HepG2 (cell line): ENCODE measurements at regions not wholly inside any gene's neighbourhood (a gene's known extent, or its start where the extent isn't known, plus 50 kb on each side); places are given as distances from the start of the nearest gene placed in this dataset.

Experiments
- ASH2L ChIP-seq: fragments of 300-600, 200-600 bp; sonication (generic); IDR thresholded peaks from 2 replicates; pipeline ENCODE4 v1.7.0; 2017; ENCODE audit warnings: low read depth, mild to moderate bottlenecking, moderate library complexity, mixed read lengths, low read length; ENCODE audit not compliant: insufficient read length
- POLR2AphosphoS5 ChIP-seq: IDR thresholded peaks from 2 replicates; pipeline ENCODE4 v1.6.1; 2012; ENCODE audit warnings: low read depth, low read length
- TBL1XR1 ChIP-seq: fragments of 150-350 bp; IDR thresholded peaks from 2 replicates; pipeline ENCODE4 v1.6.1; 2014; ENCODE audit warnings: borderline replicate concordance, low read length; ENCODE audit not compliant: partially characterized antibody
- ZFP1 ChIP-seq: IDR thresholded peaks from 2 replicates; pipeline ENCODE4 v1.6.1; 2016
- TF ChIP-seq, protein P1 (sequence below): sonication (generic); formaldehyde crosslinking; IDR thresholded peaks from 2 replicates; pipeline ENCODE4 v1.5.0; 2020; ENCODE audit warnings: mild to moderate bottlenecking, missing genetic modification reagents, moderate library complexity
- TF ChIP-seq, protein P2 (sequence below): sonication (generic); formaldehyde crosslinking; IDR thresholded peaks from 2 replicates; pipeline ENCODE4 v1.4.0; 2020; ENCODE audit warnings: missing genetic modification reagents
- TF ChIP-seq, protein P3 (sequence below): sonication (generic); formaldehyde crosslinking; IDR thresholded peaks from 2 replicates; pipeline ENCODE4 v1.5.0; 2020; ENCODE audit warnings: missing genetic modification reagents
- TF ChIP-seq, protein P4 (sequence below), 2 experiments: fragments of 450-650 bp in 1 of 2; sonication (generic) in 1 of 2; formaldehyde crosslinking in 1 of 2; IDR thresholded peaks; 2 replicates each; pipeline versions ENCODE4 v1.6.1 to v1.8.0; 2016 to 2022; ENCODE audit warnings: antibody characterized with exemption in 1 of 2, mild to moderate bottlenecking in 1 of 2, missing genetic modification reagents in 1 of 2
- TF ChIP-seq, protein P5 (sequence below): sonication (generic); formaldehyde crosslinking; IDR thresholded peaks from 2 replicates; pipeline ENCODE4 v1.8.0; 2022; ENCODE audit warnings: missing genetic modification reagents, mild to moderate bottlenecking, moderate library complexity, borderline replicate concordance

DNA sequence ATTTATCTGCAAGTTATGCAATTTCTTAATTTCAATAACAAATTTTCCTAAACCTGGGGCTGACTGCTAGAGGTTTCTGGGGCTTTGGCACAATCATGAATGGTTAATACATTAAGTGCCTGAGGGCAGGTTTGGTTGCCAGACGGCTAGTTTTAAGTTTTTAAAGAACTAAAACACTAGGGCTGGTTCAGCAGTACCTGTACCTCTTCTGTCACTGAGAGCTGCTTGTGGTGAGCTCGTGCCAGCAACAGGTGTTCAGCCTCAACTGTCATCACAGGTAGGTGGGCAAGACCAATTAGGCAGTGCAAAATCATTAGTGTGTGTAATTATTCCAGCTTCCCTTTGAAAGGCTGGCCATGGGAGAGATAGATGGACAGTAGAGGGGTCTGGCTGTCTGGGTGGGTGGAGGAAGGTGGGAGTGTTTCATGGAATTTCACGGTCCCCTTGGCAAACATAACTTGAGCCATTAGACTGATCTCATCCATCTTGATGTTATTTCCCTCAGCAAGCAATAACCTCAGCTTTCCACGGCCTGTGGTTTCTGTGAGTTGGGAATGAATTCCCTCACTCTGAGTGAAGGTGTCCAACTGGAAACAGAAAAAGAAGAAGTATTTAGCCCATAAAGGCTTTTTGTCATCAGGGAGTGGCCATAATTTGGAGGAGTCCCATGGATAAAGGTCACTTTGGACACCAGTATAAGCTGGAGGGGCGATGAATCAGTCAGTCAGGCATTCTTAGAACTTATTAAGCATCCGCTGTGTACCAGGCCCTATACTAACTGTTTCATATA lies 114.8 kb downstream of the SNX19 start:
- TF ChIP-seq ZFP1 (no peak), ASH2L (no peak), TBL1XR1 (no peak), POLR2AphosphoS5 (no peak)
- TF ChIP-seq, protein P1, sequence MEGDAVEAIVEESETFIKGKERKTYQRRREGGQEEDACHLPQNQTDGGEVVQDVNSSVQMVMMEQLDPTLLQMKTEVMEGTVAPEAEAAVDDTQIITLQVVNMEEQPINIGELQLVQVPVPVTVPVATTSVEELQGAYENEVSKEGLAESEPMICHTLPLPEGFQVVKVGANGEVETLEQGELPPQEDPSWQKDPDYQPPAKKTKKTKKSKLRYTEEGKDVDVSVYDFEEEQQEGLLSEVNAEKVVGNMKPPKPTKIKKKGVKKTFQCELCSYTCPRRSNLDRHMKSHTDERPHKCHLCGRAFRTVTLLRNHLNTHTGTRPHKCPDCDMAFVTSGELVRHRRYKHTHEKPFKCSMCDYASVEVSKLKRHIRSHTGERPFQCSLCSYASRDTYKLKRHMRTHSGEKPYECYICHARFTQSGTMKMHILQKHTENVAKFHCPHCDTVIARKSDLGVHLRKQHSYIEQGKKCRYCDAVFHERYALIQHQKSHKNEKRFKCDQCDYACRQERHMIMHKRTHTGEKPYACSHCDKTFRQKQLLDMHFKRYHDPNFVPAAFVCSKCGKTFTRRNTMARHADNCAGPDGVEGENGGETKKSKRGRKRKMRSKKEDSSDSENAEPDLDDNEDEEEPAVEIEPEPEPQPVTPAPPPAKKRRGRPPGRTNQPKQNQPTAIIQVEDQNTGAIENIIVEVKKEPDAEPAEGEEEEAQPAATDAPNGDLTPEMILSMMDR, result no peak
- TF ChIP-seq, protein P2, sequence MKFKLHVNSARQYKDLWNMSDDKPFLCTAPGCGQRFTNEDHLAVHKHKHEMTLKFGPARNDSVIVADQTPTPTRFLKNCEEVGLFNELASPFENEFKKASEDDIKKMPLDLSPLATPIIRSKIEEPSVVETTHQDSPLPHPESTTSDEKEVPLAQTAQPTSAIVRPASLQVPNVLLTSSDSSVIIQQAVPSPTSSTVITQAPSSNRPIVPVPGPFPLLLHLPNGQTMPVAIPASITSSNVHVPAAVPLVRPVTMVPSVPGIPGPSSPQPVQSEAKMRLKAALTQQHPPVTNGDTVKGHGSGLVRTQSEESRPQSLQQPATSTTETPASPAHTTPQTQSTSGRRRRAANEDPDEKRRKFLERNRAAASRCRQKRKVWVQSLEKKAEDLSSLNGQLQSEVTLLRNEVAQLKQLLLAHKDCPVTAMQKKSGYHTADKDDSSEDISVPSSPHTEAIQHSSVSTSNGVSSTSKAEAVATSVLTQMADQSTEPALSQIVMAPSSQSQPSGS (CRISPR knock-in tag), result no peak
- TF ChIP-seq, protein P3, sequence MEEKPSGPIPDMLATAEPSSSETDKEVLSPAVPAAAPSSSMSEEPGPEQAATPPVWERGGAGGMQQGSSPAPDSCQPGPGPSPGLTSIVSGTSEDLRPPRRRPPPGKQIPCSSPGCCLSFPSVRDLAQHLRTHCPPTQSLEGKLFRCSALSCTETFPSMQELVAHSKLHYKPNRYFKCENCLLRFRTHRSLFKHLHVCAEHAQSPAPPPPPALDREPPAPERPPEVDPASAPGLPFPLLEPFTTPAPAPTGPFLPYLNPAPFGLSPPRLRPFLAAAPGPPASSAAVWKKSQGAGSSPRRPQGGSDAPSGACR (CRISPR knock-in tag), result no peak
- TF ChIP-seq, protein P4, sequence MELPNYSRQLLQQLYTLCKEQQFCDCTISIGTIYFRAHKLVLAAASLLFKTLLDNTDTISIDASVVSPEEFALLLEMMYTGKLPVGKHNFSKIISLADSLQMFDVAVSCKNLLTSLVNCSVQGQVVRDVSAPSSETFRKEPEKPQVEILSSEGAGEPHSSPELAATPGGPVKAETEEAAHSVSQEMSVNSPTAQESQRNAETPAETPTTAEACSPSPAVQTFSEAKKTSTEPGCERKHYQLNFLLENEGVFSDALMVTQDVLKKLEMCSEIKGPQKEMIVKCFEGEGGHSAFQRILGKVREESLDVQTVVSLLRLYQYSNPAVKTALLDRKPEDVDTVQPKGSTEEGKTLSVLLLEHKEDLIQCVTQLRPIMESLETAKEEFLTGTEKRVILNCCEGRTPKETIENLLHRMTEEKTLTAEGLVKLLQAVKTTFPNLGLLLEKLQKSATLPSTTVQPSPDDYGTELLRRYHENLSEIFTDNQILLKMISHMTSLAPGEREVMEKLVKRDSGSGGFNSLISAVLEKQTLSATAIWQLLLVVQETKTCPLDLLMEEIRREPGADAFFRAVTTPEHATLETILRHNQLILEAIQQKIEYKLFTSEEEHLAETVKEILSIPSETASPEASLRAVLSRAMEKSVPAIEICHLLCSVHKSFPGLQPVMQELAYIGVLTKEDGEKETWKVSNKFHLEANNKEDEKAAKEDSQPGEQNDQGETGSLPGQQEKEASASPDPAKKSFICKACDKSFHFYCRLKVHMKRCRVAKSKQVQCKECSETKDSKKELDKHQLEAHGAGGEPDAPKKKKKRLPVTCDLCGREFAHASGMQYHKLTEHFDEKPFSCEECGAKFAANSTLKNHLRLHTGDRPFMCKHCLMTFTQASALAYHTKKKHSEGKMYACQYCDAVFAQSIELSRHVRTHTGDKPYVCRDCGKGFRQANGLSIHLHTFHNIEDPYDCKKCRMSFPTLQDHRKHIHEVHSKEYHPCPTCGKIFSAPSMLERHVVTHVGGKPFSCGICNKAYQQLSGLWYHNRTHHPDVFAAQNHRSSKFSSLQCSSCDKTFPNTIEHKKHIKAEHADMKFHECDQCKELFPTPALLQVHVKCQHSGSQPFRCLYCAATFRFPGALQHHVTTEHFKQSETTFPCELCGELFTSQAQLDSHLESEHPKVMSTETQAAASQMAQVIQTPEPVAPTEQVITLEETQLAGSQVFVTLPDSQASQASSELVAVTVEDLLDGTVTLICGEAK (IDR thresholded peaks at IDR 0.05), result no peak
- TF ChIP-seq, protein P4 (CRISPR knock-in tag; IDR thresholded peaks at IDR 0.05), result no peak
- TF ChIP-seq, protein P5, sequence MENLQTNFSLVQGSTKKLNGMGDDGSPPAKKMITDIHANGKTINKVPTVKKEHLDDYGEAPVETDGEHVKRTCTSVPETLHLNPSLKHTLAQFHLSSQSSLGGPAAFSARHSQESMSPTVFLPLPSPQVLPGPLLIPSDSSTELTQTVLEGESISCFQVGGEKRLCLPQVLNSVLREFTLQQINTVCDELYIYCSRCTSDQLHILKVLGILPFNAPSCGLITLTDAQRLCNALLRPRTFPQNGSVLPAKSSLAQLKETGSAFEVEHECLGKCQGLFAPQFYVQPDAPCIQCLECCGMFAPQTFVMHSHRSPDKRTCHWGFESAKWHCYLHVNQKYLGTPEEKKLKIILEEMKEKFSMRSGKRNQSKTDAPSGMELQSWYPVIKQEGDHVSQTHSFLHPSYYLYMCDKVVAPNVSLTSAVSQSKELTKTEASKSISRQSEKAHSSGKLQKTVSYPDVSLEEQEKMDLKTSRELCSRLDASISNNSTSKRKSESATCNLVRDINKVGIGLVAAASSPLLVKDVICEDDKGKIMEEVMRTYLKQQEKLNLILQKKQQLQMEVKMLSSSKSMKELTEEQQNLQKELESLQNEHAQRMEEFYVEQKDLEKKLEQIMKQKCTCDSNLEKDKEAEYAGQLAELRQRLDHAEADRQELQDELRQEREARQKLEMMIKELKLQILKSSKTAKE (CRISPR knock-in tag), result no peak
